ENCODE measurements at regions not wholly inside any gene's neighbourhood (a gene's known extent, or its start where the extent isn't known, plus 50 kb on each side); places are given as distances from the start of the nearest gene placed in this dataset.

GRCh38 chr20:39245685-39246311 lies 283.7 kb downstream of the DHX35 start:
- TF ChIP-seq EZH2 (IDR thresholded peaks at IDR 0.05; ENCODE audit: borderline replicate concordance, low read length) (no peak), CTCF (IDR thresholded peaks at IDR 0.05; ENCODE audit: low read length) (no peak)
